ENCODE measurements at regions not wholly inside any gene's neighbourhood (a gene's known extent, or its start where the extent isn't known, plus 50 kb on each side); places are given as distances from the start of the nearest gene placed in this dataset.

DNA sequence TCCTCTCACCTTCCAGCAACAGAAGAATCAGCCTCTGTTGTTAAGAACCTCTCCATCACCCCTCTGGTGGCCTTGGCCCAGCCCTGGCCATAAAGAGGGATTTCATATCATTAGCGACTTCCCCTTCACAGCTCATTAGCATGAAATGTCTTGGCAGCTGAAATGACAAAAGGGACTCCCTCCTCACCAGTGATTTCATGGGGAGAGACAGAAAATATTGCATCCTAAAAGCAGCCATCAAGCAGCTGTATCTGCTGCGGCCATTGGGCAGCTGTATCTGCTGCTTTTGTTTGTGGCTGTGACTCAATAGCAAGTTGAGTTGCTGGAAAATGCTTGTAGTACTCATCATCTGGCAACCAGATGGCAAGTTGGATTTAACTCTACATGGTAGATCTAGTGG, 105.9 kb upstream of the RMDN2 start:
- TF ChIP-seq, protein P1, sequence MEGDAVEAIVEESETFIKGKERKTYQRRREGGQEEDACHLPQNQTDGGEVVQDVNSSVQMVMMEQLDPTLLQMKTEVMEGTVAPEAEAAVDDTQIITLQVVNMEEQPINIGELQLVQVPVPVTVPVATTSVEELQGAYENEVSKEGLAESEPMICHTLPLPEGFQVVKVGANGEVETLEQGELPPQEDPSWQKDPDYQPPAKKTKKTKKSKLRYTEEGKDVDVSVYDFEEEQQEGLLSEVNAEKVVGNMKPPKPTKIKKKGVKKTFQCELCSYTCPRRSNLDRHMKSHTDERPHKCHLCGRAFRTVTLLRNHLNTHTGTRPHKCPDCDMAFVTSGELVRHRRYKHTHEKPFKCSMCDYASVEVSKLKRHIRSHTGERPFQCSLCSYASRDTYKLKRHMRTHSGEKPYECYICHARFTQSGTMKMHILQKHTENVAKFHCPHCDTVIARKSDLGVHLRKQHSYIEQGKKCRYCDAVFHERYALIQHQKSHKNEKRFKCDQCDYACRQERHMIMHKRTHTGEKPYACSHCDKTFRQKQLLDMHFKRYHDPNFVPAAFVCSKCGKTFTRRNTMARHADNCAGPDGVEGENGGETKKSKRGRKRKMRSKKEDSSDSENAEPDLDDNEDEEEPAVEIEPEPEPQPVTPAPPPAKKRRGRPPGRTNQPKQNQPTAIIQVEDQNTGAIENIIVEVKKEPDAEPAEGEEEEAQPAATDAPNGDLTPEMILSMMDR (IDR thresholded peaks at IDR 0.05), result no peak
- Histone ChIP-seq H3K4me1 (no peaks in the 10 kb centered on the region), H3K27ac (no peak overlapping the region), H3K9me3 (no peaks in the 10 kb centered on the region), H3K36me3 (no peaks in the 10 kb centered on the region), H3K4me3 (no peak overlapping the region), H3K27me3 (no peaks in the 10 kb centered on the region)
- intact Hi-C loops (cut with DNase I), result no loop called here
- DNase-seq (no peak), ATAC-seq (no peak)
- WGBS (ENCODE audit: insufficient coverage, low coverage, low lambda C conversion rate, missing lambda C conversion rate), result 67% methylated on average over 1 of the region's 2 CpGs

DNA sequence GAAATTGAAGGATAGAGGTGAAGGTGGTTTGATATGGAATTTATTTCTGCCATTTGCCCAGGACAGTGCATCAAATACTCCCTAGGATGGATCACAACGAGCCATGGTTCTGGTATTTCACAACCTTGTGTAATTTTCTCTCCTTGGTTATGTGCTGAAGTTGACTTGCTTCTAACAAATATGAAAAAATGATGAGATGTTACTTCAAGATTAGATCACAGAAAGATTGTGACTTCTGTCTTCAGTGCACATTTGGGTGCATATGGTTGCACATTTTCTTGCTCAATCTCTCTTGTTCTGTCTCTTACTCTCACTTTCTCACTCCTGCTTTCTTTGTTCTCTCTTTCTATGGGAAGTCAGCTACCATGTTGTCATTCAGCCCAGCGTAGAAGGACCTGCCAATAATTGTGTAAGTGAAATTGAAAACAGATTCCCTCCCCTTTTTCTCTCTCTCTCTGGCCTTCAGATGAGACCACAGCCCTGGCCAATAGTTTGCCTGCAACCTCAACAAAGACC, 104.6 kb upstream of the RMDN2 start:
- no peak overlapping the region for H3K4me3 ChIP-seq
- H3K9me3 ChIP-seq, result no peaks in the 10 kb centered on the region
- no peaks in the 10 kb centered on the region for H3K27me3 ChIP-seq
- H3K27ac ChIP-seq, result no peak overlapping the region
- DNase-seq, result no peak
- no peak for ATAC-seq
- intact Hi-C loops (cut with DNase I), result no loop called here
- no peaks in the 10 kb centered on the region for H3K4me1 ChIP-seq
- 44% methylated on average over 2 of the region's 2 CpGs for WGBS (ENCODE audit: insufficient coverage, low coverage, low lambda C conversion rate, missing lambda C conversion rate)
- TF ChIP-seq POLR2A (IDR thresholded peaks at IDR 0.05), result no peak
- TF ChIP-seq, protein P1 (IDR thresholded peaks at IDR 0.05), result no peak
- no peaks in the 10 kb centered on the region for H3K36me3 ChIP-seq

DNA sequence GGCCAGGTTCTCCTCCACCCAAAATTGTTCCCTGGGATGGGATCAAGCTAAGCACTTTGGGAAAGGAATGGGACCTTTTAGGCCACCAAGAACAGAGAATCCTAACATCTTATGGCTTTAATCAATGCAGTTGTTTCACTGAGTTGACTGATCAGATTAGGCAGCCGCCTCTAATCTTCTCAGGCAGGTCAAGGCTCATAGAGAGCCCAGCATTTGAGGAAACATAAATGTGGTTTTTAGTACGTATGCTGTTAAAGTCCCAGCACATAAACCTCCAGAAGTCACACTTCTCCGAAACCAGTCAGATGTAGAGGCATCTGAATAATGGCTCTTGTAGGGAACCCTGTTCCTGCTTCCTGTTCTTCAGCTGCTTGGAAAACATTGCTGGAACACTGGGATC, 99.5 kb upstream of the RMDN2 start:
- Histone ChIP-seq H3K27ac (no peak overlapping the region), H3K27me3 (no peaks in the 10 kb centered on the region), H3K4me3 (no peak overlapping the region), H3K4me1 (no peaks in the 10 kb centered on the region), H3K36me3 (no peaks in the 10 kb centered on the region), H3K9me3 (no peaks in the 10 kb centered on the region)
- ATAC-seq, result no peak
- 75% methylated on average over 2 of the region's 3 CpGs for WGBS (ENCODE audit: insufficient coverage, low coverage, low lambda C conversion rate, missing lambda C conversion rate)
- no peak for DNase-seq
- intact Hi-C loops (cut with DNase I), result no loop called here
- no peak for TF ChIP-seq POLR2A (IDR thresholded peaks at IDR 0.05)
- TF ChIP-seq, protein P1 (IDR thresholded peaks at IDR 0.05), result no peak

DNA sequence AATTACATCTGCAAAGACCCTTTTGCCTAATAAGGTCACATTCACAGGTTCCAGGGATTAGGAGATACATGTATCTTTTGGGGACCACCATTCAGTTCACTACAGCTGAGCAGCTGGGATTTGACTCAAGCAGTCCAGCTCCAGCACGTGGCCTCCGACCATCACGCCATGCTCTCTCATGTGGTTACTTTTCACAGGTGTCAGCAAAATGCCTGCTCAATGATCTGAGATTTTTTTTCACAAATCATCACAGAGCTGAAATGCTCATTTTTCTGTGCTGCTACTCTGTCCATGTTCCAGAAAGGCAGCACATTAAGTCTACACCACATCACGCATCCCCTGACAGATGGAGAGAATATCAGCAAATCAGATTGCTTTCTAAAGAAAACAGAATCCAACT, 98.5 kb upstream of the RMDN2 start:
- ATAC-seq (no peak), DNase-seq (no peak)
- no peaks in the 10 kb centered on the region for H3K36me3 ChIP-seq
- WGBS (ENCODE audit: insufficient coverage, low coverage, low lambda C conversion rate, missing lambda C conversion rate), result 100% methylated on average over 4 of the region's 4 CpGs
- intact Hi-C loops (cut with DNase I), result no loop called here
- H3K9me3 ChIP-seq, result no peaks in the 10 kb centered on the region
- no peak overlapping the region for H3K4me3 ChIP-seq
- no peaks in the 10 kb centered on the region for H3K27me3 ChIP-seq
- no peak overlapping the region for H3K27ac ChIP-seq
- no peaks in the 10 kb centered on the region for H3K4me1 ChIP-seq
- TF ChIP-seq, protein P1 (IDR thresholded peaks at IDR 0.05), result no peak
- no peak for TF ChIP-seq POLR2A (IDR thresholded peaks at IDR 0.05)

DNA sequence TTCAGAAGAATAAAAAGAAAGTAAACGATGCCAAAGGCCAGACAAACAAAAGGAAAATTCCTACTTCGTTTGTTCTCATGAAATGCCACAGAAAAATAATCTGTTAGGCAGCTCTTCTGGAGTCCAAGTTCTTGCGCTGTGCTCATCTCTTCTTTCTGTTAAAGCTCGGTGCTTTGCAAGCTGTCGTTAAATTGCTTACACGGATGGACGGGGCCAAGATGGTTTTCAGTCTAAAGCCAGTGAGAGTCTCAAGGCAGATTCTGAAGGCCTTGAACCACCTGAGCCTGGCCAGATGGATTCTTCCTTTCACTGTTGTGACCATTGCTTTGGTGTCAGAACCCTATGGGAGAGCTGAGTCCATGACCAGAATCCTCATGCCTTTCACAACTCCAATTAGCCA, 97.6 kb upstream of the RMDN2 start:
- no peak overlapping the region for H3K27ac ChIP-seq
- no peaks in the 10 kb centered on the region for H3K27me3 ChIP-seq
- no peaks in the 10 kb centered on the region for H3K9me3 ChIP-seq
- H3K36me3 ChIP-seq, result no peaks in the 10 kb centered on the region
- no peak for DNase-seq
- H3K4me3 ChIP-seq, result no peak overlapping the region
- intact Hi-C loops (cut with DNase I), result no loop called here
- TF ChIP-seq, protein P1 (IDR thresholded peaks at IDR 0.05), result no peak
- TF ChIP-seq POLR2A (IDR thresholded peaks at IDR 0.05), result no peak
- no peaks in the 10 kb centered on the region for H3K4me1 ChIP-seq
- no peak for ATAC-seq
- 34% methylated on average over 2 of the region's 7 CpGs for WGBS (ENCODE audit: insufficient coverage, low coverage, low lambda C conversion rate, missing lambda C conversion rate)
